GM23338 (cell line): ENCODE measurements at regions not wholly inside any gene's neighbourhood (a gene's known extent, or its start where the extent isn't known, plus 50 kb on each side); places are given as distances from the start of the nearest gene placed in this dataset.

Experiments
- ATAC-seq: fragments of 200-7000 bp; cut with Tn5 transposase; 3 replicates; pipeline ENCODE4 v1.9.1; 2020
- DNase-seq: peaks from one replicate; pipeline ENCODE4 v3.0.0-alpha.2; 2015; ENCODE audit warnings: low spot score
- H2AFZ ChIP-seq: fragments of 200-600 bp; sonication (generic); 2 replicates; pipeline ENCODE4 v1.8.0; 2016; ENCODE audit warnings: antibody characterized with exemption, mild to moderate bottlenecking, moderate library complexity
- H3F3A ChIP-seq: fragments of 200-600 bp; sonication (generic); replicated peaks from 2 replicates; pipeline ENCODE4 v1.8.0; 2017; ENCODE audit warnings: antibody characterized with exemption, mixed run types, low read depth
- H3K27ac ChIP-seq: fragments of 200-600 bp; sonication (generic); 2 replicates; pipeline ENCODE4 v1.6.1; 2016; ENCODE audit warnings: low read depth
- H3K27me3 ChIP-seq: fragments of 200-600 bp; sonication (generic); 2 replicates; pipeline ENCODE4 v1.8.0; 2016; ENCODE audit warnings: mild to moderate bottlenecking, mixed run types, moderate library complexity; ENCODE audit not compliant: insufficient read depth
- H3K36me3 ChIP-seq: fragments of 200-600 bp; sonication (generic); 2 replicates; pipeline ENCODE4 v1.8.0; 2016; ENCODE audit warnings: mild to moderate bottlenecking; ENCODE audit not compliant: insufficient read depth
- H3K4me1 ChIP-seq: fragments of 200-600 bp; sonication (generic); 2 replicates; pipeline ENCODE4 v1.8.0; 2016; ENCODE audit warnings: mild to moderate bottlenecking, moderate library complexity; ENCODE audit not compliant: insufficient read depth
- H3K4me2 ChIP-seq: fragments of 200-600 bp; sonication (generic); 2 replicates; pipeline ENCODE4 v1.7.1; 2017; ENCODE audit warnings: mixed run types
- H3K4me3 ChIP-seq: fragments of 200-600 bp; sonication (generic); 2 replicates; pipeline ENCODE4 v1.6.1; 2016; ENCODE audit warnings: mixed run types
- H3K79me2 ChIP-seq: fragments of 200-600 bp; sonication (generic); replicated peaks from 2 replicates; pipeline ENCODE4 v1.8.0; 2017; ENCODE audit warnings: mild to moderate bottlenecking; ENCODE audit not compliant: insufficient read depth
- H3K9me2 ChIP-seq: fragments of 200-600 bp; sonication (generic); 2 replicates; pipeline ENCODE4 v1.8.0; 2017; ENCODE audit not compliant: insufficient read depth
- H4K20me1 ChIP-seq: fragments of 200-600 bp; sonication (generic); replicated peaks from 2 replicates; pipeline ENCODE4 v1.8.0; 2017; ENCODE audit warnings: mild to moderate bottlenecking; ENCODE audit not compliant: insufficient read depth
- H3K27ac Mint-ChIP-seq: 2 replicates; pipeline ENCODE4 v1.8.0; 2020; ENCODE audit warnings: inconsistent platforms, mild to moderate bottlenecking, moderate library complexity, mixed read lengths
- H3K27me3 Mint-ChIP-seq: 3 replicates; pipeline ENCODE4 v1.8.0; 2022; ENCODE audit warnings: low read depth, mild to moderate bottlenecking, moderate library complexity, mixed read lengths, inconsistent platforms; ENCODE audit not compliant: insufficient read depth, poor library complexity
- H3K36me3 Mint-ChIP-seq: 3 replicates; pipeline ENCODE4 v1.8.0; 2021; ENCODE audit warnings: low read depth, mild to moderate bottlenecking, inconsistent platforms, moderate library complexity, mixed read lengths
- H3K4me1 Mint-ChIP-seq: 3 replicates; pipeline ENCODE4 v1.8.0; 2020; ENCODE audit warnings: mild to moderate bottlenecking, inconsistent platforms, mixed read lengths
- H3K4me3 Mint-ChIP-seq: 3 replicates; pipeline ENCODE4 v1.8.0; 2021; ENCODE audit warnings: moderate library complexity, mild to moderate bottlenecking, inconsistent platforms, mixed read lengths
- H3K9me3 Mint-ChIP-seq: 3 replicates; pipeline ENCODE4 v1.8.0; 2020; ENCODE audit warnings: moderate library complexity, mild to moderate bottlenecking, inconsistent platforms, mixed read lengths
- NANOG ChIP-seq: IDR thresholded peaks from 2 replicates; pipeline ENCODE4 v1.6.1; 2016; ENCODE audit warnings: antibody characterized with exemption, borderline replicate concordance
- ZNF114 ChIP-seq: fragments of 250-450 bp; sonication (Bioruptor Pico); IDR thresholded peaks from 2 replicates; pipeline ENCODE4 v1.5.0; 2020; ENCODE audit warnings: mild to moderate bottlenecking, moderate library complexity
- TF ChIP-seq, protein P1 (sequence below), 2 experiments: fragments of 200-600 bp in 1 of 2; sonication (generic) in 1 of 2; conservative IDR thresholded peaks; 2 replicates each; pipeline versions ENCODE4 v1.5.1 to v1.6.1; 2016 to 2017; ENCODE audit warnings: antibody characterized with exemption in 2 of 2, low read depth in 2 of 2, mild to moderate bottlenecking in 2 of 2, moderate library complexity in 1 of 2
- TF ChIP-seq, protein P2 (sequence below): fragments of 250-450 bp; sonication (Bioruptor Pico); IDR thresholded peaks from 2 replicates; pipeline ENCODE4 v1.5.0; 2020; ENCODE audit warnings: mild to moderate bottlenecking, moderate library complexity

DNA sequence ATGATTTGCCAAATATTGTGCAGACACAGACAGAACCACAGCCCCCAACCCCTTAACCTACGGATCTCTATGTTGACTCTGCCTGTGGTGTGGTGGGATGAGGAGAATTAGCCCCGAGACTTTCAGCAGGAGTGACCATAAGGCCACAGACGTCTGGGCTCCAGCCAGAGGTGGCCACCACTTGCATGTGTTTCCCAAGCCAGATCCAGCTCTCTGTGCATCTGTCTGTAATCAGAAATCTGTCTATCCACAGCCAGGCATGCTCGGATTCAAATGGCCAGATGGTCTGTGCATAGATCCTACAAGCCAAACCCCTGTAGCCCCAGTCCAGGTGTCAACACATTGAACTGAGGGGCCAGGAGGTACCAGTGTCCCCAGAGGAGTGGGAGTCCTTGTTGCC, 140.6 kb downstream of the SYF2 start (continued):
- TF ChIP-seq, protein P1, sequence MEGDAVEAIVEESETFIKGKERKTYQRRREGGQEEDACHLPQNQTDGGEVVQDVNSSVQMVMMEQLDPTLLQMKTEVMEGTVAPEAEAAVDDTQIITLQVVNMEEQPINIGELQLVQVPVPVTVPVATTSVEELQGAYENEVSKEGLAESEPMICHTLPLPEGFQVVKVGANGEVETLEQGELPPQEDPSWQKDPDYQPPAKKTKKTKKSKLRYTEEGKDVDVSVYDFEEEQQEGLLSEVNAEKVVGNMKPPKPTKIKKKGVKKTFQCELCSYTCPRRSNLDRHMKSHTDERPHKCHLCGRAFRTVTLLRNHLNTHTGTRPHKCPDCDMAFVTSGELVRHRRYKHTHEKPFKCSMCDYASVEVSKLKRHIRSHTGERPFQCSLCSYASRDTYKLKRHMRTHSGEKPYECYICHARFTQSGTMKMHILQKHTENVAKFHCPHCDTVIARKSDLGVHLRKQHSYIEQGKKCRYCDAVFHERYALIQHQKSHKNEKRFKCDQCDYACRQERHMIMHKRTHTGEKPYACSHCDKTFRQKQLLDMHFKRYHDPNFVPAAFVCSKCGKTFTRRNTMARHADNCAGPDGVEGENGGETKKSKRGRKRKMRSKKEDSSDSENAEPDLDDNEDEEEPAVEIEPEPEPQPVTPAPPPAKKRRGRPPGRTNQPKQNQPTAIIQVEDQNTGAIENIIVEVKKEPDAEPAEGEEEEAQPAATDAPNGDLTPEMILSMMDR (conservative IDR thresholded peaks at IDR 0.05; ENCODE audit: low read depth in 2 of 2) = no peak
- no peak for TF ChIP-seq ZNF114 (CRISPR knock-in tag)

DNA sequence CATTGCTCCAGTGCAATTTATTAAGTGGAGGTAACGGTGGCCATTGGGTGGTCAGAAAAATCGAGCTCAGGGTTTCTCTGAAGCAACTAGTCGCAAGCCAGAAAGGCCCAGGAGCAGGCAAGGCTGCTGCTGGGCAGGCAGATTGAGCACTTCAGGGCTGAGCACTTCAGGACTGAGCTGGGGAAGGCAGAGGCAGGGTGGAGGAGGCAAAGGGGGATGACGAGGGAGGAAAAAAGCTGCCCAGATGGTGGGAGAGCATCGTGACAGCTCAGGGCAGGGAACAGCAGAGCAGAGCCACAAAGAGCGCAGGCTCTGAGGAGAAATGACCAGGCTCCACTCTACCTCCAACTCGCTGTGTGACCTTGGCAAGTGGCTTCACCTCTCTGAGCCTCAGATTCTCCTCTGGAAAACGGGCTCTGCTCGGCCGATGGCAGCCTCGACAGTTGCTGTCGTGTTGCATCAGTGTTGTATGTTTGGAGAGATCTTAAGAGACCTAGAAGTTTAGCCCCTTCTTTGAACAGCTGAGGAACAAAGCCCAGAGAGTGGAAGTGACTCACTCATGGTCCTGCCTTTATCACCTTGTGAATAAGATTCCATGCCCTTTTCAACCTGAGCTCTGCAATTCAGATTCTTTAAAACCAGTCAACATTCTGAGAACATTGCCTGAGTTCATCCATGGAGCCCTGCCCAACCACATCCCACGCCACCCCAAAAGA, 141.4 kb downstream of the SYF2 start:
- DNase-seq (no peak), ATAC-seq (no peak)
- Histone ChIP-seq H4K20me1 (no peaks in the 10 kb centered on the region), H3F3A (no peaks in the 10 kb centered on the region), H3K4me1 (no peaks in the 10 kb centered on the region), H3K27ac (no peak overlapping the region), H3K27me3 (no peaks in the 10 kb centered on the region), H3K4me3 (no peak overlapping the region), H3K4me2 (no peak overlapping the region), H3K79me2 (no peaks in the 10 kb centered on the region), H2AFZ (no peak overlapping the region; the same call in 1 of the 2 replicates), H3K36me3 (no peaks in the 10 kb centered on the region), H3K9me2 (no peaks in the 10 kb centered on the region)
- no peaks in the 10 kb centered on the region for H3K36me3 Mint-ChIP-seq
- no peak for TF ChIP-seq NANOG
- TF ChIP-seq, protein P2, sequence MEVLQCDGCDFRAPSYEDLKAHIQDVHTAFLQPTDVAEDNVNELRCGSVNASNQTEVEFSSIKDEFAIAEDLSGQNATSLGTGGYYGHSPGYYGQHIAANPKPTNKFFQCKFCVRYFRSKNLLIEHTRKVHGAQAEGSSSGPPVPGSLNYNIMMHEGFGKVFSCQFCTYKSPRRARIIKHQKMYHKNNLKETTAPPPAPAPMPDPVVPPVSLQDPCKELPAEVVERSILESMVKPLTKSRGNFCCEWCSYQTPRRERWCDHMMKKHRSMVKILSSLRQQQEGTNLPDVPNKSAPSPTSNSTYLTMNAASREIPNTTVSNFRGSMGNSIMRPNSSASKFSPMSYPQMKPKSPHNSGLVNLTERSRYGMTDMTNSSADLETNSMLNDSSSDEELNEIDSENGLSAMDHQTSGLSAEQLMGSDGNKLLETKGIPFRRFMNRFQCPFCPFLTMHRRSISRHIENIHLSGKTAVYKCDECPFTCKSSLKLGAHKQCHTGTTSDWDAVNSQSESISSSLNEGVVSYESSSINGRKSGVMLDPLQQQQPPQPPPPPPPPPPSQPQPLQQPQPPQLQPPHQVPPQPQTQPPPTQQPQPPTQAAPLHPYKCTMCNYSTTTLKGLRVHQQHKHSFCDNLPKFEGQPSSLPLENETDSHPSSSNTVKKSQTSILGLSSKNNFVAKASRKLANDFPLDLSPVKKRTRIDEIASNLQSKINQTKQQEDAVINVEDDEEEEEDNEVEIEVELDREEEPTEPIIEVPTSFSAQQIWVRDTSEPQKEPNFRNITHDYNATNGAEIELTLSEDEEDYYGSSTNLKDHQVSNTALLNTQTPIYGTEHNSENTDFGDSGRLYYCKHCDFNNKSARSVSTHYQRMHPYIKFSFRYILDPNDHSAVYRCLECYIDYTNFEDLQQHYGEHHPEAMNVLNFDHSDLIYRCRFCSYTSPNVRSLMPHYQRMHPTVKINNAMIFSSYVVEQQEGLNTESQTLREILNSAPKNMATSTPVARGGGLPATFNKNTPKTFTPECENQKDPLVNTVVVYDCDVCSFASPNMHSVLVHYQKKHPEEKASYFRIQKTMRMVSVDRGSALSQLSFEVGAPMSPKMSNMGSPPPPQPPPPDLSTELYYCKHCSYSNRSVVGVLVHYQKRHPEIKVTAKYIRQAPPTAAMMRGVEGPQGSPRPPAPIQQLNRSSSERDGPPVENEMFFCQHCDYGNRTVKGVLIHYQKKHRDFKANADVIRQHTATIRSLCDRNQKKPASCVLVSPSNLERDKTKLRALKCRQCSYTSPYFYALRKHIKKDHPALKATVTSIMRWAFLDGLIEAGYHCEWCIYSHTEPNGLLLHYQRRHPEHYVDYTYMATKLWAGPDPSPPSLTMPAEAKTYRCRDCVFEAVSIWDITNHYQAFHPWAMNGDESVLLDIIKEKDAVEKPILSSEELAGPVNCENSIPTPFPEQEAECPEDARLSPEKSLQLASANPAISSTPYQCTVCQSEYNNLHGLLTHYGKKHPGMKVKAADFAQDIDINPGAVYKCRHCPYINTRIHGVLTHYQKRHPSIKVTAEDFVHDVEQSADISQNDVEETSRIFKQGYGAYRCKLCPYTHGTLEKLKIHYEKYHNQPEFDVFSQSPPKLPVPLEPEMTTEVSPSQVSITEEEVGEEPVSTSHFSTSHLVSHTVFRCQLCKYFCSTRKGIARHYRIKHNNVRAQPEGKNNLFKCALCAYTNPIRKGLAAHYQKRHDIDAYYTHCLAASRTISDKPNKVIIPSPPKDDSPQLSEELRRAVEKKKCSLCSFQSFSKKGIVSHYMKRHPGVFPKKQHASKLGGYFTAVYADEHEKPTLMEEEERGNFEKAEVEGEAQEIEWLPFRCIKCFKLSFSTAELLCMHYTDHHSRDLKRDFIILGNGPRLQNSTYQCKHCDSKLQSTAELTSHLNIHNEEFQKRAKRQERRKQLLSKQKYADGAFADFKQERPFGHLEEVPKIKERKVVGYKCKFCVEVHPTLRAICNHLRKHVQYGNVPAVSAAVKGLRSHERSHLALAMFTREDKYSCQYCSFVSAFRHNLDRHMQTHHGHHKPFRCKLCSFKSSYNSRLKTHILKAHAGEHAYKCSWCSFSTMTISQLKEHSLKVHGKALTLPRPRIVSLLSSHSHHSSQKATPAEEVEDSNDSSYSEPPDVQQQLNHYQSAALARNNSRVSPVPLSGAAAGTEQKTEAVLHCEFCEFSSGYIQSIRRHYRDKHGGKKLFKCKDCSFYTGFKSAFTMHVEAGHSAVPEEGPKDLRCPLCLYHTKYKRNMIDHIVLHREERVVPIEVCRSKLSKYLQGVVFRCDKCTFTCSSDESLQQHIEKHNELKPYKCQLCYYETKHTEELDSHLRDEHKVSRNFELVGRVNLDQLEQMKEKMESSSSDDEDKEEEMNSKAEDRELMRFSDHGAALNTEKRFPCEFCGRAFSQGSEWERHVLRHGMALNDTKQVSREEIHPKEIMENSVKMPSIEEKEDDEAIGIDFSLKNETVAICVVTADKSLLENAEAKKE (CRISPR knock-in tag) = no peak
- no peak overlapping the region for H3K27ac Mint-ChIP-seq
- peaks cover 8% of the 10 kb centered on the region for H3K27me3 Mint-ChIP-seq
- peaks cover 4% of the 10 kb centered on the region; the same call in 1 of the 3 replicates for H3K4me1 Mint-ChIP-seq
- no peak overlapping the region for H3K4me3 Mint-ChIP-seq
- peaks cover 2% of the 10 kb centered on the region; the same call in 2 of the 3 replicates for H3K9me3 Mint-ChIP-seq
